ENCODE measurements at regions not wholly inside any gene's neighbourhood (a gene's known extent, or its start where the extent isn't known, plus 50 kb on each side); places are given as distances from the start of the nearest gene placed in this dataset.

DNA sequence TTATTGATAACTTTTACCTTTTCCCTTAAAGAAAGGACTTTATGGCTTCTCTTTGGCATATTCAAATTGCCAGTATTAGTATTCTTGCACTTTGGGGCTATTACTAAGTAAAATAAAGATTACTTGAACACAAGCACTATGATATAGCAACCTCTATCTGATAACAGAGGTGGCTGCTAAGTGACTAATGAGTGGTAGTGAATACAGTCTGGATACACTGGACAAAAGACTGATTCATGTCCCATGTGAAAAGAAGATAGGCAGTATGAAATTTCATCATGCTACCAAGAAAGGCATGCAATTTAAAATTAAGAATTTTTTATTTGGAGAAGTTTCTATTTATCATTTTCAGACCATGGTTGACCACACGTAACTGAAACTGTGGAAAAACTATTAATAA lies 399.9 kb downstream of the FSCB start:
- TF ChIP-seq, protein P1, sequence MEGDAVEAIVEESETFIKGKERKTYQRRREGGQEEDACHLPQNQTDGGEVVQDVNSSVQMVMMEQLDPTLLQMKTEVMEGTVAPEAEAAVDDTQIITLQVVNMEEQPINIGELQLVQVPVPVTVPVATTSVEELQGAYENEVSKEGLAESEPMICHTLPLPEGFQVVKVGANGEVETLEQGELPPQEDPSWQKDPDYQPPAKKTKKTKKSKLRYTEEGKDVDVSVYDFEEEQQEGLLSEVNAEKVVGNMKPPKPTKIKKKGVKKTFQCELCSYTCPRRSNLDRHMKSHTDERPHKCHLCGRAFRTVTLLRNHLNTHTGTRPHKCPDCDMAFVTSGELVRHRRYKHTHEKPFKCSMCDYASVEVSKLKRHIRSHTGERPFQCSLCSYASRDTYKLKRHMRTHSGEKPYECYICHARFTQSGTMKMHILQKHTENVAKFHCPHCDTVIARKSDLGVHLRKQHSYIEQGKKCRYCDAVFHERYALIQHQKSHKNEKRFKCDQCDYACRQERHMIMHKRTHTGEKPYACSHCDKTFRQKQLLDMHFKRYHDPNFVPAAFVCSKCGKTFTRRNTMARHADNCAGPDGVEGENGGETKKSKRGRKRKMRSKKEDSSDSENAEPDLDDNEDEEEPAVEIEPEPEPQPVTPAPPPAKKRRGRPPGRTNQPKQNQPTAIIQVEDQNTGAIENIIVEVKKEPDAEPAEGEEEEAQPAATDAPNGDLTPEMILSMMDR (conservative IDR thresholded peaks at IDR 0.05; ENCODE audit: low read depth in 2 of 2): no peak
- no peak for TF ChIP-seq STAT1 (IDR thresholded peaks at IDR 0.05; ENCODE audit: unreplicated experiment)
- TF ChIP-seq EZH2 (IDR thresholded peaks at IDR 0.05; ENCODE audit: low read depth, unreplicated experiment): no peak
- TF ChIP-seq ZNF114 (CRISPR knock-in tag; IDR thresholded peaks at IDR 0.05): no peak
- no peak for TF ChIP-seq ZNF331 (CRISPR knock-in tag; IDR thresholded peaks at IDR 0.05; ENCODE audit: low read depth)
- no peak for TF ChIP-seq POLR2AphosphoS5 (IDR thresholded peaks at IDR 0.05; ENCODE audit: low read depth)
- no peak for TF ChIP-seq EZH2phosphoT487 (IDR thresholded peaks at IDR 0.05; ENCODE audit: unreplicated experiment)
- no peak for TF ChIP-seq CREB1 (CRISPR knock-in tag; IDR thresholded peaks at IDR 0.05; ENCODE audit: low read depth)
- TF ChIP-seq, protein P2, sequence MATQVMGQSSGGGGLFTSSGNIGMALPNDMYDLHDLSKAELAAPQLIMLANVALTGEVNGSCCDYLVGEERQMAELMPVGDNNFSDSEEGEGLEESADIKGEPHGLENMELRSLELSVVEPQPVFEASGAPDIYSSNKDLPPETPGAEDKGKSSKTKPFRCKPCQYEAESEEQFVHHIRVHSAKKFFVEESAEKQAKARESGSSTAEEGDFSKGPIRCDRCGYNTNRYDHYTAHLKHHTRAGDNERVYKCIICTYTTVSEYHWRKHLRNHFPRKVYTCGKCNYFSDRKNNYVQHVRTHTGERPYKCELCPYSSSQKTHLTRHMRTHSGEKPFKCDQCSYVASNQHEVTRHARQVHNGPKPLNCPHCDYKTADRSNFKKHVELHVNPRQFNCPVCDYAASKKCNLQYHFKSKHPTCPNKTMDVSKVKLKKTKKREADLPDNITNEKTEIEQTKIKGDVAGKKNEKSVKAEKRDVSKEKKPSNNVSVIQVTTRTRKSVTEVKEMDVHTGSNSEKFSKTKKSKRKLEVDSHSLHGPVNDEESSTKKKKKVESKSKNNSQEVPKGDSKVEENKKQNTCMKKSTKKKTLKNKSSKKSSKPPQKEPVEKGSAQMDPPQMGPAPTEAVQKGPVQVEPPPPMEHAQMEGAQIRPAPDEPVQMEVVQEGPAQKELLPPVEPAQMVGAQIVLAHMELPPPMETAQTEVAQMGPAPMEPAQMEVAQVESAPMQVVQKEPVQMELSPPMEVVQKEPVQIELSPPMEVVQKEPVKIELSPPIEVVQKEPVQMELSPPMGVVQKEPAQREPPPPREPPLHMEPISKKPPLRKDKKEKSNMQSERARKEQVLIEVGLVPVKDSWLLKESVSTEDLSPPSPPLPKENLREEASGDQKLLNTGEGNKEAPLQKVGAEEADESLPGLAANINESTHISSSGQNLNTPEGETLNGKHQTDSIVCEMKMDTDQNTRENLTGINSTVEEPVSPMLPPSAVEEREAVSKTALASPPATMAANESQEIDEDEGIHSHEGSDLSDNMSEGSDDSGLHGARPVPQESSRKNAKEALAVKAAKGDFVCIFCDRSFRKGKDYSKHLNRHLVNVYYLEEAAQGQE (IDR thresholded peaks at IDR 0.05; ENCODE audit: unreplicated experiment): no peak
- TF ChIP-seq JUNB (IDR thresholded peaks at IDR 0.05; ENCODE audit: unreplicated experiment): no peak
- no peak for TF ChIP-seq NANOG (IDR thresholded peaks at IDR 0.05; ENCODE audit: borderline replicate concordance)
- TF ChIP-seq, protein P3, sequence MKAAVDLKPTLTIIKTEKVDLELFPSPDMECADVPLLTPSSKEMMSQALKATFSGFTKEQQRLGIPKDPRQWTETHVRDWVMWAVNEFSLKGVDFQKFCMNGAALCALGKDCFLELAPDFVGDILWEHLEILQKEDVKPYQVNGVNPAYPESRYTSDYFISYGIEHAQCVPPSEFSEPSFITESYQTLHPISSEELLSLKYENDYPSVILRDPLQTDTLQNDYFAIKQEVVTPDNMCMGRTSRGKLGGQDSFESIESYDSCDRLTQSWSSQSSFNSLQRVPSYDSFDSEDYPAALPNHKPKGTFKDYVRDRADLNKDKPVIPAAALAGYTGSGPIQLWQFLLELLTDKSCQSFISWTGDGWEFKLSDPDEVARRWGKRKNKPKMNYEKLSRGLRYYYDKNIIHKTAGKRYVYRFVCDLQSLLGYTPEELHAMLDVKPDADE (IDR thresholded peaks at IDR 0.05): no peak
- TF ChIP-seq, protein P4, sequence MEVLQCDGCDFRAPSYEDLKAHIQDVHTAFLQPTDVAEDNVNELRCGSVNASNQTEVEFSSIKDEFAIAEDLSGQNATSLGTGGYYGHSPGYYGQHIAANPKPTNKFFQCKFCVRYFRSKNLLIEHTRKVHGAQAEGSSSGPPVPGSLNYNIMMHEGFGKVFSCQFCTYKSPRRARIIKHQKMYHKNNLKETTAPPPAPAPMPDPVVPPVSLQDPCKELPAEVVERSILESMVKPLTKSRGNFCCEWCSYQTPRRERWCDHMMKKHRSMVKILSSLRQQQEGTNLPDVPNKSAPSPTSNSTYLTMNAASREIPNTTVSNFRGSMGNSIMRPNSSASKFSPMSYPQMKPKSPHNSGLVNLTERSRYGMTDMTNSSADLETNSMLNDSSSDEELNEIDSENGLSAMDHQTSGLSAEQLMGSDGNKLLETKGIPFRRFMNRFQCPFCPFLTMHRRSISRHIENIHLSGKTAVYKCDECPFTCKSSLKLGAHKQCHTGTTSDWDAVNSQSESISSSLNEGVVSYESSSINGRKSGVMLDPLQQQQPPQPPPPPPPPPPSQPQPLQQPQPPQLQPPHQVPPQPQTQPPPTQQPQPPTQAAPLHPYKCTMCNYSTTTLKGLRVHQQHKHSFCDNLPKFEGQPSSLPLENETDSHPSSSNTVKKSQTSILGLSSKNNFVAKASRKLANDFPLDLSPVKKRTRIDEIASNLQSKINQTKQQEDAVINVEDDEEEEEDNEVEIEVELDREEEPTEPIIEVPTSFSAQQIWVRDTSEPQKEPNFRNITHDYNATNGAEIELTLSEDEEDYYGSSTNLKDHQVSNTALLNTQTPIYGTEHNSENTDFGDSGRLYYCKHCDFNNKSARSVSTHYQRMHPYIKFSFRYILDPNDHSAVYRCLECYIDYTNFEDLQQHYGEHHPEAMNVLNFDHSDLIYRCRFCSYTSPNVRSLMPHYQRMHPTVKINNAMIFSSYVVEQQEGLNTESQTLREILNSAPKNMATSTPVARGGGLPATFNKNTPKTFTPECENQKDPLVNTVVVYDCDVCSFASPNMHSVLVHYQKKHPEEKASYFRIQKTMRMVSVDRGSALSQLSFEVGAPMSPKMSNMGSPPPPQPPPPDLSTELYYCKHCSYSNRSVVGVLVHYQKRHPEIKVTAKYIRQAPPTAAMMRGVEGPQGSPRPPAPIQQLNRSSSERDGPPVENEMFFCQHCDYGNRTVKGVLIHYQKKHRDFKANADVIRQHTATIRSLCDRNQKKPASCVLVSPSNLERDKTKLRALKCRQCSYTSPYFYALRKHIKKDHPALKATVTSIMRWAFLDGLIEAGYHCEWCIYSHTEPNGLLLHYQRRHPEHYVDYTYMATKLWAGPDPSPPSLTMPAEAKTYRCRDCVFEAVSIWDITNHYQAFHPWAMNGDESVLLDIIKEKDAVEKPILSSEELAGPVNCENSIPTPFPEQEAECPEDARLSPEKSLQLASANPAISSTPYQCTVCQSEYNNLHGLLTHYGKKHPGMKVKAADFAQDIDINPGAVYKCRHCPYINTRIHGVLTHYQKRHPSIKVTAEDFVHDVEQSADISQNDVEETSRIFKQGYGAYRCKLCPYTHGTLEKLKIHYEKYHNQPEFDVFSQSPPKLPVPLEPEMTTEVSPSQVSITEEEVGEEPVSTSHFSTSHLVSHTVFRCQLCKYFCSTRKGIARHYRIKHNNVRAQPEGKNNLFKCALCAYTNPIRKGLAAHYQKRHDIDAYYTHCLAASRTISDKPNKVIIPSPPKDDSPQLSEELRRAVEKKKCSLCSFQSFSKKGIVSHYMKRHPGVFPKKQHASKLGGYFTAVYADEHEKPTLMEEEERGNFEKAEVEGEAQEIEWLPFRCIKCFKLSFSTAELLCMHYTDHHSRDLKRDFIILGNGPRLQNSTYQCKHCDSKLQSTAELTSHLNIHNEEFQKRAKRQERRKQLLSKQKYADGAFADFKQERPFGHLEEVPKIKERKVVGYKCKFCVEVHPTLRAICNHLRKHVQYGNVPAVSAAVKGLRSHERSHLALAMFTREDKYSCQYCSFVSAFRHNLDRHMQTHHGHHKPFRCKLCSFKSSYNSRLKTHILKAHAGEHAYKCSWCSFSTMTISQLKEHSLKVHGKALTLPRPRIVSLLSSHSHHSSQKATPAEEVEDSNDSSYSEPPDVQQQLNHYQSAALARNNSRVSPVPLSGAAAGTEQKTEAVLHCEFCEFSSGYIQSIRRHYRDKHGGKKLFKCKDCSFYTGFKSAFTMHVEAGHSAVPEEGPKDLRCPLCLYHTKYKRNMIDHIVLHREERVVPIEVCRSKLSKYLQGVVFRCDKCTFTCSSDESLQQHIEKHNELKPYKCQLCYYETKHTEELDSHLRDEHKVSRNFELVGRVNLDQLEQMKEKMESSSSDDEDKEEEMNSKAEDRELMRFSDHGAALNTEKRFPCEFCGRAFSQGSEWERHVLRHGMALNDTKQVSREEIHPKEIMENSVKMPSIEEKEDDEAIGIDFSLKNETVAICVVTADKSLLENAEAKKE (CRISPR knock-in tag; IDR thresholded peaks at IDR 0.05): no peak

Data from GM23338 (cell line).